ENCODE measurements at regions not wholly inside any gene's neighbourhood (a gene's known extent, or its start where the extent isn't known, plus 50 kb on each side); places are given as distances from the start of the nearest gene placed in this dataset.
"Not testable (repeated sequence)": the region's sequence is repeated elsewhere in the genome, so short reads cannot be mapped to it uniquely, and the experiment has no call there.

DNA sequence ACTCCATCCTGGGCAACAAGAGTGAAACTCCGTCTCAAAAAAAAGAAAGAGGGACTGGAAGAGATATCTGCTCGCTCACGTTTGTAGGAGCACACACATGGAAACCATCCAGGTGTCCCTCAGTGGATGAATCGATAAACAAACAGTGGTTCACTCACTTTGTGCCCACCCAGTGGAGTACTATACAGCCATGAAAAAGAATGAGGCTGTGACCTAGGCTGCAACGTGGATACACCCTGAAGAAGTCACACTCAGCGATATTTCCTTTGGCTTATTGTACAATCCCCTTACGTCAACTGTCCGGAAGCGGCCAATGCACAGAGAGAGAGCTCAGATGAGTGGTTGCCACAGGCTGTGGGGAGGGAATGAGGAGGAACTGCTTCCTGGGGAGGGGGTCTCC is 82.3 kb upstream of the PPP2R3B start:
- Histone ChIP-seq H3K4me3 (ENCODE audit: low read length) (no peak overlapping the region), H3K79me2 (ENCODE audit: low read length) (no peaks in the 10 kb centered on the region), H3K27me3 (ENCODE audit: low read depth, low read length) (no peaks in the 10 kb centered on the region), H3K36me3 (replicated peaks; ENCODE audit: low read depth, low read length) (no peaks in the 10 kb centered on the region), H3K4me1 (ENCODE audit: low read length) (no peaks in the 10 kb centered on the region), H3K27ac (ENCODE audit: low read length) (no peak overlapping the region), H3K9me3 (ENCODE audit: insufficient read depth, low read length) (peaks cover 6% of the 10 kb centered on the region), H2AFZ (ENCODE audit: low read depth, low read length) (no peak overlapping the region), H3K9ac (ENCODE audit: low read length) (no peak overlapping the region), H3K4me2 (ENCODE audit: low read length) (no peak overlapping the region), H4K20me1 (ENCODE audit: insufficient read depth, low read length) (no peaks in the 10 kb centered on the region)
- no peak for TF ChIP-seq EZH2phosphoT487 (IDR thresholded peaks at IDR 0.05; ENCODE audit: low read depth)
- TF ChIP-seq, protein P1, sequence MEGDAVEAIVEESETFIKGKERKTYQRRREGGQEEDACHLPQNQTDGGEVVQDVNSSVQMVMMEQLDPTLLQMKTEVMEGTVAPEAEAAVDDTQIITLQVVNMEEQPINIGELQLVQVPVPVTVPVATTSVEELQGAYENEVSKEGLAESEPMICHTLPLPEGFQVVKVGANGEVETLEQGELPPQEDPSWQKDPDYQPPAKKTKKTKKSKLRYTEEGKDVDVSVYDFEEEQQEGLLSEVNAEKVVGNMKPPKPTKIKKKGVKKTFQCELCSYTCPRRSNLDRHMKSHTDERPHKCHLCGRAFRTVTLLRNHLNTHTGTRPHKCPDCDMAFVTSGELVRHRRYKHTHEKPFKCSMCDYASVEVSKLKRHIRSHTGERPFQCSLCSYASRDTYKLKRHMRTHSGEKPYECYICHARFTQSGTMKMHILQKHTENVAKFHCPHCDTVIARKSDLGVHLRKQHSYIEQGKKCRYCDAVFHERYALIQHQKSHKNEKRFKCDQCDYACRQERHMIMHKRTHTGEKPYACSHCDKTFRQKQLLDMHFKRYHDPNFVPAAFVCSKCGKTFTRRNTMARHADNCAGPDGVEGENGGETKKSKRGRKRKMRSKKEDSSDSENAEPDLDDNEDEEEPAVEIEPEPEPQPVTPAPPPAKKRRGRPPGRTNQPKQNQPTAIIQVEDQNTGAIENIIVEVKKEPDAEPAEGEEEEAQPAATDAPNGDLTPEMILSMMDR (IDR thresholded peaks at IDR 0.05; ENCODE audit: low read depth, low read length): no peak

DNA sequence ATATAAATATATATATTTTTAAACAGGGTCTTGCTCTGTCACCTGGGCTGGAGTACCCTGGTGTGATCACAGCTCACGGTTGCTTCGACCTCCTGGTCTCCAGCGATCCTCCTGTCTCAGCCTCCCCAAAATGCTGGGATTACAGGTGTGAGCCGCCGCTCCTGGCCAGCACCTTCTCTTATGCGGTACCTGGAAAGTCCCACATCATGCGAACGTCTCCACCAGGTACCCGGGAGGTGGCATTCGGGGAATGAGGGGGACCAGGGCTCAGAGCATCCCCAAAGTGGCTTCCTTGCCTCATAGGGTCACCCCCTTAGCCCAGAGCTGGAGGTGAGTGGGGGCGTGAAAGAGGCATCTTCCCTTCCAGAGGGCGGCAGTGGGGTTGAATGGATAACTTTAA is 84.0 kb upstream of the PPP2R3B start:
- no peak for TF ChIP-seq EZH2phosphoT487 (IDR thresholded peaks at IDR 0.05; ENCODE audit: low read depth)

DNA sequence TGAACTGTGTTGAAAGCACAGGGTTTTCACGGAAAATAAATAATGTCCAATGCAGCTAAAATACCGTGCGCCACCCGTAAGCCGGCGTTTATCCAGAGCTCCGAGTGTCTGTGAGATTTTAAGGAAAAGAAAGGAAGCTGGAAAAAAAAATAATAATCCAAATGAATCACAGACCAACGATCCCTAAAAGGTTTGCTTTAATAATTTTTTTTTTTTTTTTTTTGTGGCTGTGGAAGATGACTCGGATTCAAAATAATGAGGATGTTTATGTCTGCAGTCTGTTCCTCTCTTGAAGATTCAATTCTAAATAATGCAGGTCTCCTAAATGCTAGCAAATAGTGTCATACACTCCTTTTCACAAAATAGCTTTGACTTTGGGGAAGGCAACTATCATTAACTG is 84.6 kb upstream of the PPP2R3B start:
- Histone ChIP-seq H2AFZ (ENCODE audit: low read depth, low read length) (no peak overlapping the region), H3K9ac (ENCODE audit: low read length) (no peak overlapping the region), H4K20me1 (ENCODE audit: insufficient read depth, low read length) (no peaks in the 10 kb centered on the region), H3K4me1 (ENCODE audit: low read length) (no peaks in the 10 kb centered on the region), H3K79me2 (ENCODE audit: low read length) (no peaks in the 10 kb centered on the region), H3K36me3 (replicated peaks; ENCODE audit: low read depth, low read length) (no peaks in the 10 kb centered on the region), H3K4me3 (ENCODE audit: low read length) (no peak overlapping the region), H3K9me3 (ENCODE audit: insufficient read depth, low read length) (peaks cover 6% of the 10 kb centered on the region), H3K4me2 (ENCODE audit: low read length) (no peak overlapping the region), H3K27me3 (ENCODE audit: low read depth, low read length) (no peaks in the 10 kb centered on the region), H3K27ac (ENCODE audit: low read length) (no peak overlapping the region)
- no peak for TF ChIP-seq EZH2phosphoT487 (IDR thresholded peaks at IDR 0.05; ENCODE audit: low read depth)
- TF ChIP-seq, protein P1 (IDR thresholded peaks at IDR 0.05; ENCODE audit: low read depth, low read length): no peak

More for the DNA sequence above, 84.0 kb upstream of the PPP2R3B start:
- Histone ChIP-seq H3K4me1 (ENCODE audit: low read length) (no peaks in the 10 kb centered on the region), H3K9me3 (ENCODE audit: insufficient read depth, low read length) (peaks cover 6% of the 10 kb centered on the region), H3K27me3 (ENCODE audit: low read depth, low read length) (no peaks in the 10 kb centered on the region), H2AFZ (ENCODE audit: low read depth, low read length) (no peak overlapping the region), H3K4me3 (ENCODE audit: low read length) (no peak overlapping the region), H3K79me2 (ENCODE audit: low read length) (no peaks in the 10 kb centered on the region), H3K36me3 (replicated peaks; ENCODE audit: low read depth, low read length) (no peaks in the 10 kb centered on the region), H4K20me1 (ENCODE audit: insufficient read depth, low read length) (no peaks in the 10 kb centered on the region), H3K4me2 (ENCODE audit: low read length) (no peak overlapping the region), H3K9ac (ENCODE audit: low read length) (no peak overlapping the region), H3K27ac (ENCODE audit: low read length) (no peak overlapping the region)

DNA sequence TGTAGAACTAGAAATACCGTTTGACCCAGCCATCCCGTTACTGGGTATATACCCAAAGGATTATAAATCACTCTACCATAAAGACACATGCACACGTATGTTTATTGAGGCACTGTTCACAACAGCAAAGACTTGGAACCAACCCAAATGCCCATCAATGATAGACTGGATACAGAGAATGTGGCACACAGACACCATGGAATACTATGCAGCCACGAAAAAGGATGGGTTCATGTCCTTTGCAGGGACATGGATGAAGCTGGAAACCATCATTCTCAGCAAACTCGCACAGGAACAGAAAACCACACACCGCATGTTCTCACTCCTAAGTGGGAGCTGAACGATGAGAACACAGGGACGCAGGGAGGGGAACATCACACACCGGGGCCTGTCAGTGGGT is 85.6 kb upstream of the PPP2R3B start:
- H3K9me3 ChIP-seq (ENCODE audit: insufficient read depth, low read length): not testable (repeated sequence)

DNA sequence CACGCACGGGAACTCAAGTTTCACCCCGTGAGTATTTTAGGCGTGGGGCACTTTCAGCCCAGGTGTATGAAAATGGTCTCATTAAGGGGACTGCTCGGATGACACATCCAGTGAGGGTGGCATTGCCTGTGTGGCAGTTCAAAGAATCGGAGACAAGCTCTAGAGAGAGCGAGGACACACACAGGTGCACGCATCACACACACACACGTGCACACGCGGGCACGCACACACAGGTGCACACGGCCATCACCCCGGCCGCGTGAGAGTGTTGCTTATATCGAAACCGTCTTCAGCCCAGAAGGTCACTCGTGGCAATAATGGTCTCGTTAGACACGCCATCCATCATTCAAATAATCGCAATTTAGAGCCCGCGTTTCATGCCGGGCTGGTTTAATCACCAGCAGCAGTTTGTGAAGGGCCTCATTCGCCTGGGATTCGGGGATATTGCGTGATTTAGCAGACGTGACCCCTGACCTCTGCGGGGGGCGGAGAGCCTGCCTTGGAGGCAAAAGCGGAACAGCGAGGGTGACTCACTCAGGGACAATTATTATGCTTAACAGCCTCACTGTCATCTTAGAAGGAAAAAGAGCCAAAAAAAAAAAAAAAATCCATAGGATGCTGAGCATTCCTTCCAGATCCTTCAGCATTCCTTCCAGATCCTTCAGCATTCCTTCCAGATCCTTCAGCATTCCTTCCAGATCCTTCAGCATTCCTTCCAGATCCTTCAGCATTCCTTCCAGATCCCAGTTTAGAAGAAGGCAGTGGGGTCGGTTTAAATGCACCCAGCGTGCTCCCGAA is 89.4 kb upstream of the PPP2R3B start:
- no peaks in the 10 kb centered on the region for H3K79me2 ChIP-seq (ENCODE audit: low read length)
- H3K4me2 ChIP-seq (ENCODE audit: low read length): no peak overlapping the region
- TF ChIP-seq EZH2phosphoT487 (IDR thresholded peaks at IDR 0.05; ENCODE audit: low read depth): no peak
- TF ChIP-seq, protein P1 (IDR thresholded peaks at IDR 0.05; ENCODE audit: low read depth, low read length): no peak
- no peaks in the 10 kb centered on the region for H3K4me1 ChIP-seq (ENCODE audit: low read length)
- H3K4me3 ChIP-seq (ENCODE audit: low read length): no peak overlapping the region
- H3K27me3 ChIP-seq (ENCODE audit: low read depth, low read length): no peaks in the 10 kb centered on the region
- no peak overlapping the region for H2AFZ ChIP-seq (ENCODE audit: low read depth, low read length)
- no peaks in the 10 kb centered on the region for H3K36me3 ChIP-seq (replicated peaks; ENCODE audit: low read depth, low read length)
- H3K27ac ChIP-seq (ENCODE audit: low read length): no peak overlapping the region
- H3K9me3 ChIP-seq (ENCODE audit: insufficient read depth, low read length): no peaks in the 10 kb centered on the region; the same call in 1 of the 2 replicates
- no peaks in the 10 kb centered on the region for H4K20me1 ChIP-seq (ENCODE audit: insufficient read depth, low read length)
- no peak overlapping the region for H3K9ac ChIP-seq (ENCODE audit: low read length)

More for the DNA sequence above, 85.6 kb upstream of the PPP2R3B start:
- H3K27me3 ChIP-seq (ENCODE audit: low read depth, low read length); H3K4me3 ChIP-seq (ENCODE audit: low read length); H3K4me2 ChIP-seq (ENCODE audit: low read length); H4K20me1 ChIP-seq (ENCODE audit: insufficient read depth, low read length); H3K4me1 ChIP-seq (ENCODE audit: low read length); H3K9ac ChIP-seq (ENCODE audit: low read length); H2AFZ ChIP-seq (ENCODE audit: low read depth, low read length); H3K27ac ChIP-seq (ENCODE audit: low read length); H3K79me2 ChIP-seq (ENCODE audit: low read length); H3K36me3 ChIP-seq (replicated peaks; ENCODE audit: low read depth, low read length): not testable (repeated sequence)
